A549 (cell line): ENCODE measurements at regions not wholly inside any gene's neighbourhood (a gene's known extent, or its start where the extent isn't known, plus 50 kb on each side); places are given as distances from the start of the nearest gene placed in this dataset.

Source experiments
- BHLHE40 ChIP-seq: IDR thresholded peaks from 2 replicates; pipeline ENCODE4 v1.6.1; 2012; ENCODE audit warnings: low read depth, low read length, inconsistent platforms
- CTCF ChIP-seq: fragments of >200 bp; sonication (Bioruptor Twin); formaldehyde crosslinking; IDR thresholded peaks from 3 replicates; pipeline ENCODE4 v1.5.1; 2016
- ELK1 ChIP-seq: fragments of 150-350 bp; IDR thresholded peaks from 2 replicates; pipeline ENCODE4 v1.6.1; 2014; ENCODE audit warnings: low read depth, mild to moderate bottlenecking, low read length
- GATA3 ChIP-seq: IDR thresholded peaks from 2 replicates; pipeline ENCODE4 v1.6.1; 2012; ENCODE audit warnings: borderline replicate concordance
- JUN ChIP-seq, 2 experiments: fragments of >200 bp; sonication (Bioruptor Twin); formaldehyde crosslinking; IDR thresholded peaks; 2 replicates in 1 of 2; 3 replicates in 1 of 2; pipeline ENCODE4 v1.6.1; 2016 to 2017
- MAFK ChIP-seq: fragments of 450-650 bp; IDR thresholded peaks from 2 replicates; pipeline ENCODE4 v1.6.1; 2014; ENCODE audit not compliant: partially characterized antibody
- MYC ChIP-seq: IDR thresholded peaks from 2 replicates; pipeline ENCODE4 v1.6.1; 2012; ENCODE audit warnings: mild to moderate bottlenecking, inconsistent platforms, low read length, improper control_type of control experiment, borderline replicate concordance
- NR3C1 ChIP-seq: fragments of >200 bp; sonication (Bioruptor Twin); formaldehyde crosslinking; IDR thresholded peaks from 3 replicates; pipeline ENCODE4 v1.6.1; 2017
- POLR2A ChIP-seq: IDR thresholded peaks from 2 replicates; pipeline ENCODE4 v1.6.1; 2012; ENCODE audit warnings: mild to moderate bottlenecking, low read length
- POLR2AphosphoS2 ChIP-seq: conservative IDR thresholded peaks from 2 replicates; pipeline ENCODE4 v1.6.1; 2012; ENCODE audit warnings: low read length, improper control_type of control experiment, inconsistent platforms
- REST ChIP-seq: fragments of 200-600 bp; sonication (generic); IDR thresholded peaks from 2 replicates; pipeline ENCODE4 v1.6.1; 2016; ENCODE audit warnings: antibody characterized with exemption, mild to moderate bottlenecking, moderate library complexity

- TF ChIP-seq POLR2A: no peak
- TF ChIP-seq NR3C1: no peak
- TF ChIP-seq REST: no peak
- TF ChIP-seq CTCF: no peak
- no peak for TF ChIP-seq POLR2AphosphoS2
- no peak for TF ChIP-seq JUN (IDR thresholded peaks at IDR 0.05)
- TF ChIP-seq MAFK: no peak
- no peak for TF ChIP-seq ELK1
- TF ChIP-seq MYC: no peak
- no peak for TF ChIP-seq GATA3
- no peak for TF ChIP-seq BHLHE40
Observed at GRCh38 chr7:51850126-51850525, 533.5 kb upstream of the COBL start.
